ENCODE measurements at regions not wholly inside any gene's neighbourhood (a gene's known extent, or its start where the extent isn't known, plus 50 kb on each side); places are given as distances from the start of the nearest gene placed in this dataset.
A peak's percentile ranks its signal among the peaks of the same experiment; 100 is the strongest.
"Not testable (repeated sequence)": the region's sequence is repeated elsewhere in the genome, so short reads cannot be mapped to it uniquely, and the experiment has no call there.

- DNase-seq: no peak
These were observed 203.2 kb downstream of the LAS1L start for GRCh38 chrX:65331371-65331770.

- no peak for DNase-seq
These were observed 234.3 kb downstream of the LAS1L start for GRCh38 chrX:65300104-65300809.

DNA sequence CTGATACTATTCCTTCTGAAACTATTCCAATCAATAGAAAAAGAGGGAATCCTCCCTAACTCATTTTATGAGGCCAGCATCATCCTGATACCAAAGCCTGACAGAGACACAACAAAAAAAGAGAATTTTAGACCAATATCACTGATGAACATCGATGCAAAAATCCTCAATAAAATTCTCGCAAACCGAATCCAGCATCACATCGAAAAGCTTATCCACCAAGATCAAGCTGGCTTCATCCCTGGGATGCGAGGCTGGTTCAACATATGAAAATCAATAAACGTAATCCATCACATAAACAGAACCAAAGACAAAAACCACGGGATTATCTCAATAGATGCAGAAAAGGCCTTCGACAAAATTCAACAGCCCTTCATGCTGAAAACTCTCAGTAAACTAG lies 251.7 kb downstream of the LAS1L start:
- DNase-seq: not testable (repeated sequence)

GRCh38 chrX:65273152-65273551 lies 261.4 kb downstream of the LAS1L start:
- DNase-seq: no peak

DNA sequence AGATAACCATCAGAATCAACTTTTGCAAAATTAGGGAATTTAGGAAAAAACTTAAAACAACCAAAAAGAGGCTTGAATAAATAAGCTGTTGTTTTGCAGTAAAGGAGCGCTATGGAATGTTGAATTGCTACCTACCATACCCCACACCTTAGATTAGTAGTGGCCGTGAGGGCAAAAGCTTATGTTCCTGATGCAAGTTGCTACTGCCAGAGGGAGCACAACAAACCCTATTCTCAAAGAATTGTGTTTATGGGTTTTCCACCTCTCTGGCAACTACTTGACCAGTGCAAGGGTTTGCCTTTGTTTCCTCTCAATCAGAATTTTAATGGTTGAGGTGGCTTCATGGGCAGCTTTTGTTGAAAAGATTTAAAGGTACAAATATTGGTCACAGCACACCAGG lies 268.1 kb downstream of the LAS1L start:
- no peak for DNase-seq

DNA sequence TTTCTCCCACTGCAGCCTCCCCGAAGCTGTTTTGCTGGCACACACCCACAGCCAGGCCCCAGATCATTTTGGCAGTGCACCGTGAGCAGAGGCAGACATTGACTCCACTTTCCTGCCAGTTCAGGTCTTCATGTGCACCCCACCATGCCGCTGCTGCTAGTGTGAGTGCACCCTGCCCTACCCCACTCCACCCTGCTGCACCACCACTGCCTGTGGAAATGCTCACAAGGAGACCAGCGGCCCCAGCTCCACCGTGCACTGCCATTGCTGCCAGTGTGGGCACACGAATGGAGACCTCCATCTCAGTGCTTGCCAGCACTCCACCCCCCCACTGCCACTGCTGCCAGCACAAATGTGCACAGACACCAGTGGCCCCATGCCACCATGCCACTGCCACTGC lies 277.6 kb upstream of the ZC4H2 start:
- DNase-seq: no peak

DNA sequence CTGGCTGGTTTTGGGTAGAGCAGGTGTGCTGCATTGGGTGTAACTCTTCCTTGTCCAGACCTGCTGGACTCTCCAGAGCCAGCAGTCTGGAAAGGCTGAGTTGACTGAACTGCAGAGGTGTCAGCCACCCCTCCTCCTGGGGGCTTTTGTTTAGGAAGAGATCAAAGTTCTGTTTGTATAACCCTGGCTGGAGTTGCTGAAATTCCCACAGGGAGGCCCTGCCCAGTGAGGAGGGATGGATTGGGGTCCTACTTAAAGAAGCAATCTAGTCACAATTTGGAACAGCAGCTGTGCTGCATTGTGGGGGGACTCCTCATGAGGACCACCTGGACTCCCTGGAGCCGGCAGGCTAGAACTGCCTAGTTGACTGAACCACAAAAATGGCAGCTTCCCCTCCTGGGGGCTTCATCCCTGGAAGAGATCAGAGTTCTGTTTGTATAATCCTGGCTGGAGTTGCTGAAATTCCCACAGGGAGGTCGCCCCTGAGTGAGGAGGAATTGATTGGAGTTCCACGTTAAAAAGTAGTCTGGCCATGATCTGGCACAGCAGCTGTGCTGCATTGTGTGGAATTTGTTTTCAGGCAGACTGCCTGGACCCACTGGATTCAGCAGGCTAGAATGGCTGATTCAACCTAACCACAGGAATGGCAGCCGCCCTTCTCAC lies 264.9 kb upstream of the ZC4H2 start:
- DNase-seq: no peak

- DNase-seq: no peak
These were observed 227.3 kb upstream of the ZC4H2 start for GRCh38 chrX:65203545-65203944.

DNA sequence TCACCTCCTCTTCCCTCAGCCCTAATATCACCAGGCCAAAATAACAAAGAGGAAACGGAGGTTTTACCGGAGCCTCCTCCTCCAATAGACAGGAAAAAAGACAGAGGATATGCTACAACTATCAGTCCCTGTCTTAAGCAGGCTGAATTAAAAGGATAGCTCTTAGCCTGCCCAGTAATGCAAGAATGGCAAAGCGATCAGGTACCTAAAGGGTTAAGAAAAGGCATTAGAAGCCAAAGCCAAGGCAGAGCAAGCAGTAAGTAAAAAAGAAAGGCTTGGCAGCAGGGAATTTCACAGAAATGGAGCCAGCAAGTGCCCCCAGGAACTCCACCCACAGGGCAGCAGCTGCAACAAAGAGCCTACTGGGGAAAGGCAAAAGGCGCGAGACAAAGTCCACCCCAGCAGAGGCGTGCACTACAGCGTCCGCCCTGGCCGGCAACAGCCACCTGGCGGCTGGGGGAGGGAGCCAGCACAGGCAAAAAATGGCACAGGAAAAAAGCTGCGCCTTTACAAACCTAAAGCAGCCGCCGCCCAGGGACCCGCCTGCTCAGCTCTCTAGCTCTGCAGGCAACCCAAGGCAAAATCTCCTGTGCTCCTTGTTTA lies 220.6 kb upstream of the ZC4H2 start:
- DNase-seq: no peak

DNA sequence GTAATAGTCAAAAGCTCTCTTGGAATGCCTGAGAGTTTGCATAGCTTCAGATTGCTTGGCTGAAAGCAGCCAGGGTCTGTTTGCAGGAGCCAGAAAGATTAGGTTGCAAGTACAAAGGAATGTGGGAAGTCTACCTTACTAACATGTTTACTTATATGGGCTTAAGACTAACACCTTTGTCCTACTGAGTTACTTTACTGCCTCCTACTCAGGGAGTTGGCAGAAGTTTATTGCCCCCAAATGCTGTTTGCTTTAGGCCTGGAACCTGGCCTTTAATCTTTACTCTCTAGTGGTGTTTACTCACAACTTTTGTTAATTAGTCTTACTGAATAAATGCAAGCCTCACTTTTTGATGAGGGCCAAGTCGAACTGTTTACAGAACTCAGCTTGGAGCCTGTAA lies 219.4 kb upstream of the ZC4H2 start:
- DNase-seq: no peak

GRCh38 chrX:65194547-65194946 lies 218.3 kb upstream of the ZC4H2 start:
- DNase-seq: no peak

DNA sequence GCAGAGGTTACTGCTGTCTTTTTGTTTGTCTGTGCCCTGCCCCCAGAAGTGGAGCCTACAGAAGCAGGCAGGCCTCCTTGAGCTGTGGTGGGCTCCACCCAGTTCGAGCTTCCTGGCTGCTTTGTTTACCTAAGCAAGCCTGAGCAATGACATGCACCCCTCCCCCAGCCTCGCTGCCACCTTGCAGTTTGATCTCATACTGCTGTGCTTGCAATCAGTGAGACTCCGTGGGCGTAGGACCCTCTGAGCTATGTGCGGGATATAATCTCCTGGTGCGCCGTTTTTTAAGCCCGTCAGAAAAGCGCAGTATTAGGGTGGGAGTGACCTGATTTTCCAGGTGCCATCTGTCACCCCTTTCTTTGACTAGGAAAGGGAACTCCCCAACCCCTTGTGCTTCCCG lies 187.1 kb upstream of the ZC4H2 start:
- DNase-seq: not testable (repeated sequence)

DNA sequence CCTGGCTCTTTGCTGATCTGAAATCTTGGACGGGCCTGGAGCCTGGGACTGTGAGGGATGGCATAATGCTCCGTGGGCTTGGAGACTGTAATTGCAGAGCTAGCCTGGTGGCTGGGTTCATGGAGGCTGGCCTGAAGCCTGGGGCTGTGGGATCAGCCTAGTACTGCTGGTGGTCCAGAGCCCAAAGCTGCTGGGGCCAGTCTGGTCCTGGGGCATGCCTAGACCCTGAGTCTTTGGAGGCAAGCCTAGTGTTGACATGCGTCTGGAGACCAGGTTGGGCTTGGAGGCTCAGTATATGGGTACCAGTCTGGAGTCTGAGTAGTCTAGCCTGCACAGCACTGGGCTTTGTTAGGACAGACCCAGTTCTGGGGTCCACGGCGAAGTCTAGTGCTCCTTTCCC lies 172.0 kb upstream of the ZC4H2 start:
- no peak for DNase-seq

DNA sequence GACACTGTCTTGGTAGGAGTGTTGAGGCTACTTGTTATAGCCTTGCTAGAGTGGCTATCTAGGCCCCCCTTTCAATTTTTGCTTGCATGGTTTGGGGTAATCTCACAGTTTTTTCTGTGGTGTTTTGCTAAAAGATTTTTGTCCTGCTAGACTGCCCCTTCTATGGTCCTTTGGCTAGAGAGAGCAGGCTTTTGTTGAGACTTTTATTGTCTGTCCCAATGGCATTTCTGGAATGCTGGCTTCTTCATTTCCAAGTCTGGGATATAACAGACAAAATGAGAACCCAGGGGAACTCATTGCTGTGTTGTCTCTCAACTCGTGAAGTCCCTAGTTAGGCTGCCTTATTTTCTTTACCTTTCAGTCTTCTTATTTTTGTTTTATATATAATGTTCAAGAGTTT lies 160.2 kb upstream of the ZC4H2 start:
- DNase-seq: no peak

GRCh38 chrX:65127842-65128241 lies 151.6 kb upstream of the ZC4H2 start:
- DNase-seq: no peak

DNA sequence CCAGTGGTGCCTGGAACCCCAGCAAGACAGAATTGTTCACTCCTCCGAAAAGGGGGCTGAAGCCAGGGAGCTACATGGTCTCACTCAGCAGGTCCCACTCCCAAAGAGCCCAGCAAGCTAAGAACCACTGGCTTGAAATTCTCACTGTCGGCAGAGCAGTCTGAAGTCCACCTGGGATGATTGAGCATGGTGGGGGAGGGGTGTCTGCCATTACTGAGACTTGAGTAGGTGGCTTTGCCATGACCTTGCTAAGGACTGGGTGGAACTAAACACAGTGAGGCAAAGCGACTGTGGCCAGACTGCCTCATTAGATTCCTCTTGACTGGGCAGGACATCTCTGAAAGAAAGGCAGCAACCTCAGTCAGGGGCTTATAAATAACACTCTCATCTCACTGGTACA lies 122.6 kb upstream of the ZC4H2 start:
- DNase-seq: no peak

GRCh38 chrX:65093658-65094057 lies 117.4 kb upstream of the ZC4H2 start:
- no peak for DNase-seq

DNA sequence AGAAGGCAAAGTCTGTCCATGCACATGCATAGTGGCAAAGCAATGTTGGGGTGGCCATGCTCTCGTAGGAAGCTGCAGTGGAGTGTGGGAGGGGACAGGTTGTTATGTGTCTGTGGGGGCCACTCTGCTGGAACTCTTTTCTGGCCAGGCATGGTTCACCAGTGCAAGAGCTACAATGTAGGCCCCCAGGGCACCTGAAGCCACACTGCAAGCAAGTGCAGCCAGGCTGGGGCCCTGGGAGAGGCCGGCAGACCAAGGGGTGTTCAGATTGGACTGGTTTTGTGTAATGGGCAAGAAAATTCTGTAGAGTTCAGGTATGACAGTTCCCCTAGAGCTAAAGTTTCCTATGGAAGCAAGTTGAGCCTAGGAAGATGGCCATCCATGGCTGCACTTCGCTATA lies 97.0 kb upstream of the ZC4H2 start:
- DNase-seq: no peak

DNA sequence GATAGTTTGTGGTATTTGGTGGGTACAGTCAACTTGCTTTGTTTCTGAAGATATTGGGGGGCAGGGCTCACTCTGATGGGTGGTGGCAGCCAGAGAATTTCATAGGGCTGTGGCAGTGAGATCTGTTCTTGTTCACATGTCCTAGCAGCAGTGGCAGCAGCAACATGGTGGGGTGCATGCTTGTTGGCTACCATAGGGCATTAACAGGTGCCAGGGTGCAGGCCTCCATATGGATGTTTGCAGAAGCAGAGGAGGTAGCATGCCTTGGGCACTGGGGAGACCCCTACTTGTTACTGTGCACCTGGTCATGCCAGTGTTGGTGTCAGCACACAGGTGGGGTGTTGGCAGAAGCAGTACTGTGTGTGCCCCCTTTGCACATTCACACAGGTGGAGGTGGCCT lies 96.3 kb upstream of the ZC4H2 start:
- no peak for DNase-seq

GRCh38 chrX:65058626-65059025 lies 82.4 kb upstream of the ZC4H2 start:
- DNase-seq: not testable (repeated sequence)

GRCh38 chrX:65045001-65045400 lies 68.8 kb upstream of the ZC4H2 start:
- no peak for DNase-seq

DNA sequence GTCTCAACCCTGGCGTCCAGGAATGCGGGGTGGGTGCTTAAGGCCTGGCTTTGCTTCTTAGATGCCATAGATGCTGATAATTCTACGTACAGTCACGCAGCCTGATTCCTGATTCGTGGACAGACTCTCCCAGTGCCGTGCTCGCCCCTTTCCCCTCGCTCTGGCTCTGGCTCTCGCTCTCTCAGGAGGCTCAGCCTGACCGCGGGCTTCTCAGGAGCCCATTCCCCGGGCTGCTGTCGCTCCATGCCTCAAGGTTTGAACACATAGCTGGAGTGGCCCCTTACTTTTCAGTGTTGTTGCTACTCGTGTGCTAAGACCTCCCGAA lies 59.2 kb upstream of the ZC4H2 start:
- peak in 1 of 2 donors; percentile 12 for DNase-seq

DNA sequence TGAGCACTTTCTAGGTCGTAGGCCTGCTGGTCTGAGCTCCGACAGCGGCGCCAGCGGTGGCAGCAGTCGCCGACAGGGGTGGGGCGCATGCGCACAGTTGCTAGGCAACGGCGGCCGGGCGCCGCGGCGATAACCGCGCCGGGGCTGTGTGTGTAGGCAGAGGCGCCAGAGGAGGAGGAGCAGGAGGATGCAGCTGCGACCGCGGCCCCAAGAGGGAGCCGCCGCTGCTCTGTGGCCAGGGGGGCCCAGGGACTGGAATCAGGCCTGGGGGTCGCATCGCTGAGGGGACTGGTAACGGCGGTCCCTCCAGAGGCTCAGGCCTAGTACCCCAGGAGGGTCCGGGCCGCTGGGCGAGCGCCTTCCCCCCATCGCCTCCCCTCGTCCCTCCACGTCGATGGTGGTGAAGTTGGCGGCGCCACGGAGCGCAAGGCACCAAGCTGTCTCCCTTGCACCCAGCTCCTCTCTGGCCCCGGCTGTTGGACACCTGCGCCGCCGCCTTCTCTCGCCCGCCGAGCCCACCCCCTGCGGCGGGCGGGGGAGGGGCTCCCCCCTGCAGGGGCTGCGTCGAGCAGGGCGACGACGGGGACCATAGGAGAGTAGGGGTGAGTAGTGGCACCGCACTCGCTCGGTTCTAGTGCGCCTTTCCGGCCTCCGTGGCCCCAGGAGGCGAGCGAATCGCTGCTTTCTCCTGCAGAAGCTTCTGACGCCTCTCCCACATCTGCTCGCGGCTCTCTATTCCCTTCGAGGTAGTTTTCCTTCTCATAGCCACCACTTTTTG lies 58.6 kb upstream of the ZC4H2 start, which contains the start of gene ZC3H12B:
Gene ZC3H12B (plus strand): TSS at position 159 of the 778 bp plus-strand sequence.
- peak; percentile 71 to 76 for DNase-seq

DNA sequence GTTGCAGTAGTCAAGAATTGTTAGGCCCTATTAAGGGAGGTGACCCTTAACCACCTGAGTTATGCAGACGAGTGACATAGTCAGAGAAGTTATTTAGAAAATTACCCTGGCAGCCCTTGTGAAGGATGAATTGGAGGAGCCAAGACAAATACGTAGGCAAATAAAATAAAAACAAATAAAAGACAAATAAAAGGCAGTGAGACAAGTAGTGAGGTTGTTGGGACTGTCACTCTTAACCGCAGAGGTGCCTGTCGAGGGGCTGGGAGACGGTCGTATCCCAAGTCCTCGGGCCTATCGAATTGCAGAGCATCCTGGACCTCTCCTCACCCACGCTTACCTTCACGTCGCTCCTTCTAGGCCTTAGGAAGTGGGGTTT lies 58.0 kb upstream of the ZC4H2 start:
- no peak for DNase-seq
